DMS 273 (cell line): ENCODE measurements at regions not wholly inside any gene's neighbourhood (a gene's known extent, or its start where the extent isn't known, plus 50 kb on each side); places are given as distances from the start of the nearest gene placed in this dataset.
A peak's percentile ranks its signal among the peaks of the same experiment; 100 is the strongest.
"Not testable (repeated sequence)": the region's sequence is repeated elsewhere in the genome, so short reads cannot be mapped to it uniquely, and the experiment has no call there.

ENCODE experiments used
- DNase-seq: peaks from one replicate; lab custom pipeline; 2025; ENCODE audit not compliant: unreplicated experiment; lab: John Stamatoyannopoulos, UW

GRCh38 chr1:172799804-172800203, 140.9 kb downstream of the FASLG start:
- DNase-seq: not testable (repeated sequence)

GRCh38 chr1:172801771-172802322, 142.9 kb downstream of the FASLG start:
- no peak for DNase-seq

GRCh38 chr1:172809750-172810149, 150.8 kb downstream of the FASLG start:
- no peak for DNase-seq

GRCh38 chr1:172810480-172811175, 151.7 kb downstream of the FASLG start:
- peak; percentile 11 for DNase-seq

- no peak for DNase-seq
These were observed 152.8 kb downstream of the FASLG start for GRCh38 chr1:172811694-172812093.

- no peak for DNase-seq
These were observed 153.2 kb downstream of the FASLG start for GRCh38 chr1:172812118-172812517.

GRCh38 chr1:172813330-172813729, 154.4 kb downstream of the FASLG start:
- no peak for DNase-seq

- DNase-seq: no peak
These were observed 155.5 kb downstream of the FASLG start for GRCh38 chr1:172814428-172814827.

GRCh38 chr1:172815740-172816139, 156.8 kb downstream of the FASLG start:
- no peak for DNase-seq

- no peak for DNase-seq
These were observed 160.1 kb downstream of the FASLG start for GRCh38 chr1:172818841-172819527.

- DNase-seq: no peak
These were observed 161.7 kb downstream of the FASLG start for GRCh38 chr1:172820475-172821158.

- peak; percentile 78 for DNase-seq
These were observed 162.8 kb downstream of the FASLG start for GRCh38 chr1:172821609-172822274.

GRCh38 chr1:172822886-172823285, 164.0 kb downstream of the FASLG start:
- DNase-seq: no peak

GRCh38 chr1:172823534-172823933, 164.6 kb downstream of the FASLG start:
- peak; percentile 31 for DNase-seq

GRCh38 chr1:172824209-172824608, 165.3 kb downstream of the FASLG start:
- no peak for DNase-seq

- DNase-seq: peak; percentile 68
These were observed 167.3 kb downstream of the FASLG start for GRCh38 chr1:172826096-172826741.

- DNase-seq: no peak
These were observed 168.4 kb downstream of the FASLG start for GRCh38 chr1:172827301-172827700.

GRCh38 chr1:172827841-172828240, 168.9 kb downstream of the FASLG start:
- no peak for DNase-seq

- no peak for DNase-seq
These were observed 173.3 kb downstream of the FASLG start for GRCh38 chr1:172832006-172832725.

- no peak for DNase-seq
These were observed 175.1 kb downstream of the FASLG start for GRCh38 chr1:172833954-172834353.
